ENCODE measurements at regions not wholly inside any gene's neighbourhood (a gene's known extent, or its start where the extent isn't known, plus 50 kb on each side); places are given as distances from the start of the nearest gene placed in this dataset.

- no peak overlapping the region for H3K4me3 ChIP-seq
- no peak for TF ChIP-seq USF2 (IDR thresholded peaks at IDR 0.05)
- no peak for TF ChIP-seq HOXB5 (CRISPR knock-in tag; IDR thresholded peaks at IDR 0.05)
- no peak for TF ChIP-seq REST (IDR thresholded peaks at IDR 0.05)
- TF ChIP-seq POLR2AphosphoS2 (conservative IDR thresholded peaks at IDR 0.05; ENCODE audit: low read length) = no peak
- TF ChIP-seq FOXS1 (CRISPR knock-in tag; IDR thresholded peaks at IDR 0.05) = no peak
- no peak for TF ChIP-seq RNF2 (IDR thresholded peaks at IDR 0.05; ENCODE audit: borderline replicate concordance, low read depth)
- TF ChIP-seq KDM1A (IDR thresholded peaks at IDR 0.05; ENCODE audit: low read depth) = no peak
- no peak for TF ChIP-seq HDAC2 (IDR thresholded peaks at IDR 0.05)
- no peak for TF ChIP-seq KDM5A (IDR thresholded peaks at IDR 0.05)
- TF ChIP-seq RCOR1 (IDR thresholded peaks at IDR 0.05; ENCODE audit: low read depth, low read length) = no peak
- no peak for TF ChIP-seq RFX5 (IDR thresholded peaks at IDR 0.05)
- no peak for TF ChIP-seq JUNB (IDR thresholded peaks at IDR 0.05)
- no peak for TF ChIP-seq GATA3 (IDR thresholded peaks at IDR 0.05; ENCODE audit: borderline replicate concordance)
- no peak for TF ChIP-seq ESRRA (IDR thresholded peaks at IDR 0.05; ENCODE audit: borderline replicate concordance, low read length)
- TF ChIP-seq MAFK (IDR thresholded peaks at IDR 0.05; ENCODE audit: partially characterized antibody) = no peak
- FAIRE-seq (no peak), ATAC-seq (no peak), DNase-seq (ENCODE audit: low read depth in 1 of 2, low spot score in 1 of 2) (no peak)
- POLR2A ChIA-PET = no interaction called here
- no peak overlapping the region for H3K27ac ChIP-seq
- 11% methylated on average over 5 of the region's 5 CpGs for WGBS (ENCODE audit: missing lambda C conversion rate)
- no peaks in the 10 kb centered on the region for H3K4me1 ChIP-seq
- H3K4me2 ChIP-seq = no peak overlapping the region
- CTCF ChIA-PET = no interaction called here
- H3K9me3 ChIP-seq = no peaks in the 10 kb centered on the region
These were observed 975.6 kb downstream of the NCAM2 start for GRCh38 chr21:21973806-21974205.

GRCh38 chr21:21996891-21997290, 998.7 kb downstream of the NCAM2 start:
- FAIRE-seq (no peak), ATAC-seq (no peak), DNase-seq (ENCODE audit: low read depth in 1 of 2, low spot score in 1 of 2) (no peak)
- no peak overlapping the region for H3K4me3 ChIP-seq
- no peaks in the 10 kb centered on the region for H3K4me1 ChIP-seq
- ChIA-PET POLR2A (no interaction called here), CTCF (no interaction called here)
- no peaks in the 10 kb centered on the region for H3K9me3 ChIP-seq
- no peak overlapping the region for H3K27ac ChIP-seq
- TF ChIP-seq MAZ (IDR thresholded peaks at IDR 0.05; ENCODE audit: borderline replicate concordance, low read depth, low read length) = no peak
- no peak for TF ChIP-seq TFCP2L1 (CRISPR knock-in tag; IDR thresholded peaks at IDR 0.05)
- TF ChIP-seq RFX5 (IDR thresholded peaks at IDR 0.05) = no peak
- no peak for TF ChIP-seq ZSCAN20 (CRISPR knock-in tag; IDR thresholded peaks at IDR 0.05)
- TF ChIP-seq HOXB13 (CRISPR knock-in tag; IDR thresholded peaks at IDR 0.05; ENCODE audit: low read depth) = no peak
- no peak for TF ChIP-seq POLR2AphosphoS2 (conservative IDR thresholded peaks at IDR 0.05; ENCODE audit: low read length)
- no peak for TF ChIP-seq POLR2A (IDR thresholded peaks at IDR 0.05; ENCODE audit: low read length)
- no peak for TF ChIP-seq MYC (IDR thresholded peaks at IDR 0.05; ENCODE audit: borderline replicate concordance, low read length)
- TF ChIP-seq RCOR1 (IDR thresholded peaks at IDR 0.05; ENCODE audit: low read depth, low read length) = no peak
- TF ChIP-seq SMC3 (IDR thresholded peaks at IDR 0.05) = no peak
- no peak for TF ChIP-seq BCL3 (IDR thresholded peaks at IDR 0.05)
- TF ChIP-seq KDM5A (IDR thresholded peaks at IDR 0.05) = no peak
- no peak for TF ChIP-seq SREBF2 (IDR thresholded peaks at IDR 0.05)
- no peak for TF ChIP-seq HDAC2 (IDR thresholded peaks at IDR 0.05)
- no peak for TF ChIP-seq TP53 (CRISPR knock-in tag; IDR thresholded peaks at IDR 0.05)
- no peak for TF ChIP-seq ZC3H11A (IDR thresholded peaks at IDR 0.05)
- WGBS (ENCODE audit: missing lambda C conversion rate) = 1% methylated on average over 3 of the region's 3 CpGs
- no peak overlapping the region for H3K4me2 ChIP-seq
